SK-N-MC (cell line): ENCODE measurements at regions not wholly inside any gene's neighbourhood (a gene's known extent, or its start where the extent isn't known, plus 50 kb on each side); places are given as distances from the start of the nearest gene placed in this dataset.

Source experiments
- EZH2 ChIP-seq: fragments of 200-600 bp; sonication (generic); IDR thresholded peaks from one replicate; pipeline ENCODE4 v1.6.1; 2017; ENCODE audit warnings: antibody characterized with exemption
- FOXP2 ChIP-seq: optimal IDR thresholded peaks from 2 replicates; pipeline ENCODE3; 2011; ENCODE audit warnings: mild to moderate bottlenecking, moderate library complexity; ENCODE audit not compliant: insufficient read depth; ENCODE audit errors: extremely low read length, control extremely low read depth
- POLR2AphosphoS5 ChIP-seq: IDR thresholded peaks from 2 replicates; pipeline ENCODE4 v1.6.1; 2012; ENCODE audit warnings: mild to moderate bottlenecking, low read depth, low read length, borderline replicate concordance

DNA sequence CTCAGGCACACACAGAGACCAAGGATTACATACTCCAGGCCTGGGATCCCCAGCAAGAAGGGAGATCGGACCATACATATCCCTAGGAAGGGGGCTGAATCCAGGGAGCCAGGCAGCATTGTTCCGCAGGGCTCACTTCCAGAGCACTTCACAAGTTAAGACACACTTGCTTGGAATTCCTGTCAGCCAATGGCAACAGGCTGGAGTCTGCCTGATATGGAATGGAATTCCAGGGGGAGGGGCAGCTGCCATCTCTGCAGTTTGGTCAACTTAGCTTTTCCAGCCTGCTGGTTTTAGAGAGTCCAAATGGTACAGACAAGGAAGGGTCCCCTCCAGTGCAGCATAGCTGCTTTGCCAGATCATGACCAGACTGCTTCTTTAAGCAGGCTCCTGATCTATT, 290.0 kb upstream of the GLI3 start:
- TF ChIP-seq EZH2 (no peak), POLR2AphosphoS5 (no peak), FOXP2 (no peak)
